Ovary (tissue), 3 donors: ENCODE measurements at regions not wholly inside any gene's neighbourhood (a gene's known extent, or its start where the extent isn't known, plus 50 kb on each side); places are given as distances from the start of the nearest gene placed in this dataset.

Source experiments
- POLR2A ChIP-seq: fragments of 450-650 bp; IDR thresholded peaks from one replicate; pipeline ENCODE4 v1.6.1; 2017; ENCODE audit warnings: antibody characterized with exemption, mild to moderate bottlenecking, moderate library complexity
- TF ChIP-seq, protein P1 (sequence below), 3 donors: fragments of 450-650 bp in 2 of 3; fragments of 200-600 bp in 1 of 3; IDR thresholded peaks; one replicate each; pipeline versions ENCODE4 v1.5.1 to v1.8.0; 2016 to 2022; ENCODE audit warnings: antibody characterized with exemption in 3 of 3, mild to moderate bottlenecking in 1 of 3
- donor health status: DM: no; HTN: no; CAD: no.

GRCh38 chr7:17460665-17461064 is 162.2 kb downstream of the AHR start:
- TF ChIP-seq POLR2A = no peak
- TF ChIP-seq, protein P1, sequence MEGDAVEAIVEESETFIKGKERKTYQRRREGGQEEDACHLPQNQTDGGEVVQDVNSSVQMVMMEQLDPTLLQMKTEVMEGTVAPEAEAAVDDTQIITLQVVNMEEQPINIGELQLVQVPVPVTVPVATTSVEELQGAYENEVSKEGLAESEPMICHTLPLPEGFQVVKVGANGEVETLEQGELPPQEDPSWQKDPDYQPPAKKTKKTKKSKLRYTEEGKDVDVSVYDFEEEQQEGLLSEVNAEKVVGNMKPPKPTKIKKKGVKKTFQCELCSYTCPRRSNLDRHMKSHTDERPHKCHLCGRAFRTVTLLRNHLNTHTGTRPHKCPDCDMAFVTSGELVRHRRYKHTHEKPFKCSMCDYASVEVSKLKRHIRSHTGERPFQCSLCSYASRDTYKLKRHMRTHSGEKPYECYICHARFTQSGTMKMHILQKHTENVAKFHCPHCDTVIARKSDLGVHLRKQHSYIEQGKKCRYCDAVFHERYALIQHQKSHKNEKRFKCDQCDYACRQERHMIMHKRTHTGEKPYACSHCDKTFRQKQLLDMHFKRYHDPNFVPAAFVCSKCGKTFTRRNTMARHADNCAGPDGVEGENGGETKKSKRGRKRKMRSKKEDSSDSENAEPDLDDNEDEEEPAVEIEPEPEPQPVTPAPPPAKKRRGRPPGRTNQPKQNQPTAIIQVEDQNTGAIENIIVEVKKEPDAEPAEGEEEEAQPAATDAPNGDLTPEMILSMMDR (IDR thresholded peaks at IDR 0.05) = no peak
